K562 (cell line): ENCODE measurements at regions not wholly inside any gene's neighbourhood (a gene's known extent, or its start where the extent isn't known, plus 50 kb on each side); places are given as distances from the start of the nearest gene placed in this dataset.

ENCODE experiments used
- ATAC-seq: fragments of 200-7000 bp; cut with Tn5 transposase; 3 replicates; pipeline ENCODE4 v1.9.1; 2020; ENCODE audit warnings: moderate library complexity
- BruUV-seq: library from RNA; stranded (reverse); fragments of 400-500 nt; replicated peaks from 2 replicates; lab custom pipeline; 2021; lab: Mats Ljungman, UMichigan
- CTCF ChIA-PET: fragments of 300-600 bp; formaldehyde crosslinking; extraction: SDS; loops from one replicate; lab custom pipeline; 2021; ENCODE audit warnings: low intra/inter-chr PET ratio; lab: Yijun Ruan, JAX
- POLR2A ChIA-PET: fragments of 300-600, 350-650 bp; sonication (Branson Sonifier 250); formaldehyde crosslinking; extraction: SDS; loops from one replicate; lab custom pipeline; 2021; ENCODE audit warnings: antibody characterized with exemption, inconsistent platforms; lab: Yijun Ruan, JAX
- DNase-seq, 4 experiments: peaks; one replicate each; pipeline versions ENCODE4 v3.0.0 to v3.0.0-alpha.2; 2011 to 2018; ENCODE audit warnings: low spot score in 3 of 4, mixed read lengths in 3 of 4; ENCODE audit errors: extremely low read depth in 1 of 4
- FAIRE-seq: peaks from 2 replicates; lab custom pipeline; 2011; peaks lifted over from hg19 to GRCh38; lab: Jason Lieb, UNC
- H2AFZ ChIP-seq: 2 replicates; pipeline ENCODE4 v1.6.0; 2011; ENCODE audit warnings: low read depth, low read length, control low read depth, inconsistent platforms
- H3K27ac ChIP-seq: fragments of 200-600 bp; 3 replicates; pipeline ENCODE4 v1.8.0; 2011; ENCODE audit warnings: low read depth, mild to moderate bottlenecking, control low read depth, inconsistent platforms, low read length, moderate library complexity, mixed read lengths; ENCODE audit errors: extremely low read depth
- H3K27me3 ChIP-seq, 2 experiments: fragments of 300-600 bp in 1 of 2; 2 replicates in 1 of 2; 3 replicates in 1 of 2; pipeline versions ENCODE4 v1.6.0 to v1.8.0; 2011; ENCODE audit warnings: inconsistent platforms in 2 of 2, low read length in 2 of 2, mild to moderate bottlenecking in 1 of 2, mixed read lengths in 1 of 2, moderate library complexity in 1 of 2; ENCODE audit not compliant: control insufficient read depth in 2 of 2, insufficient read depth in 2 of 2
- H3K36me3 ChIP-seq: fragments of 300-600 bp; 3 replicates; pipeline ENCODE4 v1.8.0; 2011; ENCODE audit warnings: mild to moderate bottlenecking, low read length, inconsistent platforms; ENCODE audit not compliant: control insufficient read depth, insufficient read depth
- H3K4me1 ChIP-seq, 2 experiments: fragments of 200-600 bp in 1 of 2; replicated peaks in 1 of 2; 2 replicates in 1 of 2; 3 replicates in 1 of 2; pipeline versions ENCODE4 v1.5.1 to v1.8.0; 2011; ENCODE audit warnings: inconsistent platforms in 2 of 2, low read length in 2 of 2, mild to moderate bottlenecking in 1 of 2, mixed read lengths in 1 of 2, moderate library complexity in 1 of 2; ENCODE audit not compliant: control insufficient read depth in 2 of 2, insufficient read depth in 2 of 2
- H3K4me2 ChIP-seq: 2 replicates; pipeline ENCODE4 v1.6.1; 2011; ENCODE audit warnings: low read length, control low read depth, inconsistent platforms, mixed read lengths; ENCODE audit not compliant: insufficient read depth
- H3K4me3 ChIP-seq: fragments of 200-600 bp; sonication (generic), shearing (Covaris generic); 2 replicates; pipeline ENCODE4 v1.5.1; 2016; ENCODE audit warnings: control low read depth, inconsistent platforms
- H3K79me2 ChIP-seq: fragments of 200-600 bp; 3 replicates; pipeline ENCODE4 v1.8.0; 2011; ENCODE audit warnings: low read length, inconsistent platforms; ENCODE audit not compliant: control insufficient read depth, insufficient read depth
- H3K9ac ChIP-seq, 2 experiments: 2 replicates each; pipeline versions ENCODE4 v1.6.0 to v1.6.1; 2011; ENCODE audit warnings: low read depth in 2 of 2, low read length in 2 of 2, control low read depth in 1 of 2, inconsistent platforms in 1 of 2, mild to moderate bottlenecking in 1 of 2, mixed read lengths in 1 of 2; ENCODE audit not compliant: insufficient read depth in 1 of 2
- H3K9me1 ChIP-seq: one replicate; pipeline ENCODE4 v1.6.0; 2011; ENCODE audit warnings: inconsistent platforms, mild to moderate bottlenecking, low read length, moderate library complexity; ENCODE audit not compliant: control insufficient read depth, insufficient read depth
- H3K9me3 ChIP-seq: replicated peaks from 2 replicates; pipeline ENCODE4 v1.5.1; 2011; ENCODE audit warnings: low read depth, low read length, inconsistent platforms; ENCODE audit not compliant: control insufficient read depth, insufficient read depth
- H4K20me1 ChIP-seq: replicated peaks from 2 replicates; pipeline ENCODE4 v1.6.1; 2011; ENCODE audit warnings: low read length, inconsistent platforms, mixed read lengths; ENCODE audit not compliant: control insufficient read depth, insufficient read depth
- BRCA1 ChIP-seq, 2 experiments: fragments of 450-650 bp in 1 of 2; sonication (generic) in 1 of 2; formaldehyde crosslinking in 1 of 2; IDR thresholded peaks; 2 replicates each; pipeline versions ENCODE4 v1.5.0 to v1.6.1; 2017 to 2020; ENCODE audit warnings: mild to moderate bottlenecking in 1 of 2, missing genetic modification reagents in 1 of 2
- CBX8 ChIP-seq: fragments of 200-600 bp; sonication (generic); IDR thresholded peaks from 2 replicates; pipeline ENCODE4 v1.6.1; 2012; ENCODE audit warnings: borderline replicate concordance, mixed run types, low read depth, mild to moderate bottlenecking, moderate library complexity, mixed read lengths, low read length, control low read depth, inconsistent platforms; ENCODE audit not compliant: poor library complexity, severe bottlenecking; ENCODE audit errors: extremely low read depth
- ELF4 ChIP-seq: fragments of 450-650 bp; formaldehyde crosslinking; IDR thresholded peaks from 2 replicates; pipeline ENCODE4 v1.4.0; 2022; ENCODE audit warnings: missing genetic modification characterization
- FOXJ2 ChIP-seq: fragments of 200-800 bp; sonication (Bioruptor generic); IDR thresholded peaks from 2 replicates; pipeline ENCODE4 v1.6.1; 2016; ENCODE audit warnings: missing genetic modification characterization, missing compliant biosample characterization
- GTF2F1 ChIP-seq: IDR thresholded peaks from 2 replicates; pipeline ENCODE4 v1.6.1; 2011; ENCODE audit warnings: low read depth, low read length, improper control_type of control experiment
- KDM4B ChIP-seq, 2 experiments: fragments of 450-650 bp in 1 of 2; sonication (generic) in 1 of 2; IDR thresholded peaks; 2 replicates each; pipeline ENCODE4 v1.6.1; 2016 to 2017; ENCODE audit warnings: borderline replicate concordance in 2 of 2, antibody characterized with exemption in 1 of 2, low read depth in 1 of 2, mild to moderate bottlenecking in 1 of 2
- NR3C1 ChIP-seq: sonication (generic); formaldehyde crosslinking; IDR thresholded peaks from 2 replicates; pipeline ENCODE4 v1.8.1; 2022; ENCODE audit warnings: missing genetic modification reagents
- PCBP2 ChIP-seq: fragments of 200-400 bp; formaldehyde crosslinking; IDR thresholded peaks from 2 replicates; pipeline ENCODE4 v1.6.1; 2018; ENCODE audit warnings: low read length, low read depth, mild to moderate bottlenecking, moderate library complexity; ENCODE audit not compliant: poor library complexity, severe bottlenecking
- SIRT6 ChIP-seq: IDR thresholded peaks from one replicate; pipeline ENCODE4 v1.6.1; 2012; ENCODE audit warnings: low read depth, mild to moderate bottlenecking, control low read depth, inconsistent platforms, low read length, moderate library complexity
- TRIM24 ChIP-seq, 2 experiments: fragments of 450-650 bp; IDR thresholded peaks; 2 replicates each; pipeline ENCODE4 v1.6.1; 2016
- ZNF75A ChIP-seq: fragments of 450-650 bp; formaldehyde crosslinking; IDR thresholded peaks from 2 replicates; pipeline ENCODE4 v1.4.0; 2020; ENCODE audit warnings: mild to moderate bottlenecking
- WGBS: fragments of 100-300 bp; shearing (Covaris generic); methylation state at CpG from one replicate; pipeline ENCODE4 v1.1.6; 2016; ENCODE audit warnings: low coverage, mixed read lengths; ENCODE audit not compliant: insufficient coverage; ENCODE audit errors: missing lambda C conversion rate; 5-methylcytosine and 5-hydroxymethylcytosine counted together
- in situ Hi-C: fragments of 300-500 bp; cut with MboI; formaldehyde crosslinking; loops from 4 replicates; pipeline ENCODE4 v1.15.0; 2018; ENCODE audit warnings: inconsistent platforms, mixed read lengths
- intact Hi-C: fragments of 100-400 bp; cut with micrococcal nuclease; formaldehyde crosslinking; loops from 2 replicates; pipeline ENCODE4 v1.14.2; 2022
- TF ChIP-seq, protein P1 (sequence below): fragments of 250-450 bp; sonication (Bioruptor Pico); IDR thresholded peaks from 2 replicates; pipeline ENCODE4 v1.5.0; 2021; ENCODE audit warnings: mild to moderate bottlenecking, borderline replicate concordance

DNA sequence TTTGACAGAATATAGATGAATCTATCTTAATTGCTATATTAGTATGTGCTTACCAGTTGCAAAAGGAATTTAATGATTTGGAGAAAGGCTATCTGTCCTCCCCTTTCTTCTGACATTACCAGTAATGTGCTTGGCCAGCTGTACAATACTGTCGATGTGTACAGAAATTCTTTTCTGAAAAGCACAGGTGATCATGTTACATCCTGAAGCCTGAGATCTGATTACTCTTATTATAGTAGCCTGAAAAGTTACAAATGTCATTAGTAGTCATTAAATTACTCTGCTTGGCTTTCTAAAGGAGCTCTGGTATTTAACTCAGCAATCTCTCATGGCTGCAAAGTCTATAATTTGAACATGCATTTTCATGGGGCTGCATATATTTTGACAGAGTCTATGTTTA lies 209.8 kb downstream of the PTPRC start:
- no peaks in the 10 kb centered on the region for H3K9me3 ChIP-seq
- no peak overlapping the region for H3K4me2 ChIP-seq
- no peak overlapping the region for H3K9ac ChIP-seq
- in situ Hi-C loops: no loop called here
- no peaks in the 10 kb centered on the region for H3K4me1 ChIP-seq
- H3K4me3 ChIP-seq: no peak overlapping the region
- POLR2A ChIA-PET: no interaction called here
- no peaks in the 10 kb centered on the region for H3K27me3 ChIP-seq
- H3K79me2 ChIP-seq: no peaks in the 10 kb centered on the region
- intact Hi-C loops: no loop called here
- no peaks in the 10 kb centered on the region for H3K36me3 ChIP-seq
- no peak for TF ChIP-seq KDM4B (IDR thresholded peaks at IDR 0.05; ENCODE audit: borderline replicate concordance in 2 of 2, low read depth in 1 of 2)
- no peak for TF ChIP-seq FOXJ2
- TF ChIP-seq SIRT6: no peak
- no peak for TF ChIP-seq TRIM24 (IDR thresholded peaks at IDR 0.05)
- TF ChIP-seq, protein P1, sequence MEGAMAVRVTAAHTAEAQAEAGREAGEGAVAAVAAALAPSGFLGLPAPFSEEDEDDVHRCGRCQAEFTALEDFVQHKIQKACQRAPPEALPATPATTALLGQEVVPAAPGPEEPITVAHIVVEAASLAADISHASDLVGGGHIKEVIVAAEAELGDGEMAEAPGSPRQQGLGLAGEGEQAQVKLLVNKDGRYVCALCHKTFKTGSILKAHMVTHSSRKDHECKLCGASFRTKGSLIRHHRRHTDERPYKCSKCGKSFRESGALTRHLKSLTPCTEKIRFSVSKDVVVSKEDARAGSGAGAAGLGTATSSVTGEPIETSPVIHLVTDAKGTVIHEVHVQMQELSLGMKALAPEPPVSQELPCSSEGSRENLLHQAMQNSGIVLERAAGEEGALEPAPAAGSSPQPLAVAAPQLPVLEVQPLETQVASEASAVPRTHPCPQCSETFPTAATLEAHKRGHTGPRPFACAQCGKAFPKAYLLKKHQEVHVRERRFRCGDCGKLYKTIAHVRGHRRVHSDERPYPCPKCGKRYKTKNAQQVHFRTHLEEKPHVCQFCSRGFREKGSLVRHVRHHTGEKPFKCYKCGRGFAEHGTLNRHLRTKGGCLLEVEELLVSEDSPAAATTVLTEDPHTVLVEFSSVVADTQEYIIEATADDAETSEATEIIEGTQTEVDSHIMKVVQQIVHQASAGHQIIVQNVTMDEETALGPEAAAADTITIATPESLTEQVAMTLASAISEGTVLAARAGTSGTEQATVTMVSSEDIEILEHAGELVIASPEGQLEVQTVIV: no peak
- TF ChIP-seq GTF2F1: no peak
- TF ChIP-seq CBX8: no peak
- no peak for TF ChIP-seq ZNF75A (CRISPR knock-in tag)
- no peak for TF ChIP-seq BRCA1 (IDR thresholded peaks at IDR 0.05)
- no peak for TF ChIP-seq BRCA1 (CRISPR knock-in tag; IDR thresholded peaks at IDR 0.05)
- no peak for TF ChIP-seq ELF4 (CRISPR knock-in tag)
- TF ChIP-seq NR3C1 (CRISPR knock-in tag): no peak
- TF ChIP-seq PCBP2: no peak
- CTCF ChIA-PET: no interaction called here
- H3K9me1 ChIP-seq: no peaks in the 10 kb centered on the region
- BruUV-seq: no TSS peak
- no peak for ATAC-seq
- 0% methylated on average over 1 of the region's 1 CpG for WGBS
- no peaks in the 10 kb centered on the region for H4K20me1 ChIP-seq
- no peak for DNase-seq
- H3K27ac ChIP-seq: no peak overlapping the region
- no peak overlapping the region for H2AFZ ChIP-seq
- no peak for FAIRE-seq
